HG03432 (cell line): ENCODE measurements at regions not wholly inside any gene's neighbourhood (a gene's known extent, or its start where the extent isn't known, plus 50 kb on each side); places are given as distances from the start of the nearest gene placed in this dataset.
"Not testable (repeated sequence)": the region's sequence is repeated elsewhere in the genome, so short reads cannot be mapped to it uniquely, and the experiment has no call there.

Source experiments
- ATAC-seq: cut with Tn5 transposase; IDR thresholded peaks from one replicate; pipeline ENCODE4 v1.9.1; 2021; ENCODE audit warnings: mild to moderate bottlenecking, moderate library complexity; ENCODE audit not compliant: unreplicated experiment

- no peak for ATAC-seq
Observed at GRCh38 chrX:95953564-95953963, 731.1 kb upstream of the DIAPH2 start.

- ATAC-seq: no peak
Observed at GRCh38 chrX:95956745-95957144, 727.9 kb upstream of the DIAPH2 start.

GRCh38 chrX:95973456-95974095 lies 711.1 kb upstream of the DIAPH2 start:
- ATAC-seq: not testable (repeated sequence)

GRCh38 chrX:95974096-95974470 lies 710.6 kb upstream of the DIAPH2 start:
- ATAC-seq: no peak

- ATAC-seq: no peak
Observed at GRCh38 chrX:95974890-95975289, 709.8 kb upstream of the DIAPH2 start.

- ATAC-seq: no peak
Observed at GRCh38 chrX:95995583-95995982, 689.1 kb upstream of the DIAPH2 start.

GRCh38 chrX:95996294-95996693 lies 688.3 kb upstream of the DIAPH2 start:
- ATAC-seq: no peak

GRCh38 chrX:96002431-96002830 lies 682.2 kb upstream of the DIAPH2 start:
- ATAC-seq: no peak

- no peak for ATAC-seq
Observed at GRCh38 chrX:96004386-96004785, 680.3 kb upstream of the DIAPH2 start.

GRCh38 chrX:96006281-96006680 lies 678.4 kb upstream of the DIAPH2 start:
- ATAC-seq: no peak

- ATAC-seq: no peak
Observed at GRCh38 chrX:96027407-96027806, 657.2 kb upstream of the DIAPH2 start.

GRCh38 chrX:96052078-96052477 lies 632.6 kb upstream of the DIAPH2 start:
- no peak for ATAC-seq

GRCh38 chrX:96081891-96082290 lies 602.8 kb upstream of the DIAPH2 start:
- no peak for ATAC-seq

- ATAC-seq: no peak
Observed at GRCh38 chrX:96094616-96095015, 590.0 kb upstream of the DIAPH2 start.

- no peak for ATAC-seq
Observed at GRCh38 chrX:96098471-96098870, 586.2 kb upstream of the DIAPH2 start.

- no peak for ATAC-seq
Observed at GRCh38 chrX:96102997-96103396, 581.6 kb upstream of the DIAPH2 start.

- ATAC-seq: no peak
Observed at GRCh38 chrX:96112689-96113088, 572.0 kb upstream of the DIAPH2 start.

- ATAC-seq: no peak
Observed at GRCh38 chrX:96126182-96126581, 558.5 kb upstream of the DIAPH2 start.

- not testable (repeated sequence) for ATAC-seq
Observed at GRCh38 chrX:96128058-96128457, 556.6 kb upstream of the DIAPH2 start.

GRCh38 chrX:96140796-96141195 lies 543.8 kb upstream of the DIAPH2 start:
- no peak for ATAC-seq

GRCh38 chrX:96147681-96148080 lies 537.0 kb upstream of the DIAPH2 start:
- ATAC-seq: no peak

- no peak for ATAC-seq
Observed at GRCh38 chrX:96170626-96171025, 514.0 kb upstream of the DIAPH2 start.

- ATAC-seq: no peak
Observed at GRCh38 chrX:96176921-96177320, 507.7 kb upstream of the DIAPH2 start.
